RWPE2 (cell line): ENCODE measurements at regions not wholly inside any gene's neighbourhood (a gene's known extent, or its start where the extent isn't known, plus 50 kb on each side); places are given as distances from the start of the nearest gene placed in this dataset.
A peak's percentile ranks its signal among the peaks of the same experiment; 100 is the strongest.

Experiments
- ATAC-seq: fragments of 200-7000 bp; cut with Tn5 transposase; 3 replicates; pipeline ENCODE4 v1.9.1; 2021; ENCODE audit warnings: low read depth
- DNase-seq: peaks from one replicate; pipeline ENCODE4 v3.0.0-alpha.2; 2020; ENCODE audit warnings: low spot score
- H3K27ac ChIP-seq: fragments of 450-650 bp; 2 replicates; pipeline ENCODE4 v1.5.1; 2017; ENCODE audit warnings: mild to moderate bottlenecking; ENCODE audit not compliant: poor library complexity, severe bottlenecking
- H3K27me3 ChIP-seq: fragments of 250-450 bp; sonication (Bioruptor Pico); 2 replicates; pipeline ENCODE4 v1.5.1; 2021; ENCODE audit warnings: mild to moderate bottlenecking, moderate library complexity; ENCODE audit not compliant: insufficient read depth, poor library complexity, severe bottlenecking
- H3K36me3 ChIP-seq: fragments of 250-450 bp; sonication (Bioruptor Pico); 2 replicates; pipeline ENCODE4 v1.5.1; 2020; ENCODE audit warnings: low read depth, mild to moderate bottlenecking, moderate library complexity
- H3K4me1 ChIP-seq: fragments of 250-450 bp; sonication (Bioruptor Pico); 2 replicates; pipeline ENCODE4 v1.5.1; 2021; ENCODE audit warnings: mild to moderate bottlenecking, moderate library complexity; ENCODE audit not compliant: insufficient read depth, poor library complexity, severe bottlenecking
- H3K4me3 ChIP-seq: fragments of 250-450 bp; sonication (Bioruptor Pico); 2 replicates; pipeline ENCODE4 v1.5.1; 2021; ENCODE audit warnings: mild to moderate bottlenecking, moderate library complexity; ENCODE audit not compliant: severe bottlenecking
- H3K9me3 ChIP-seq: fragments of 250-450 bp; sonication (Bioruptor Pico); 2 replicates; pipeline ENCODE4 v1.5.1; 2021; ENCODE audit warnings: mild to moderate bottlenecking, moderate library complexity; ENCODE audit not compliant: severe bottlenecking
- CTCF ChIP-seq: fragments of 450-650 bp; IDR thresholded peaks from one replicate; pipeline ENCODE4 v1.5.1; 2017; ENCODE audit warnings: mild to moderate bottlenecking, moderate library complexity; ENCODE audit not compliant: poor library complexity, severe bottlenecking

GRCh38 chr11:110908401-110909105 lies 196.3 kb upstream of the ARHGAP20 start:
- DNase-seq (peak; percentile 63), ATAC-seq (peak; percentile 83)
- Histone ChIP-seq H3K4me1 (peaks cover 23% of the 10 kb centered on the region), H3K36me3 (no peaks in the 10 kb centered on the region), H3K27ac (peak overlapping the region; percentile 34), H3K4me3 (no peak overlapping the region), H3K9me3 (no peaks in the 10 kb centered on the region), H3K27me3 (no peaks in the 10 kb centered on the region)
- no peak for TF ChIP-seq CTCF

- Histone ChIP-seq H3K4me1 (peaks cover 23% of the 10 kb centered on the region), H3K9me3 (no peaks in the 10 kb centered on the region), H3K27ac (peak overlapping the region; percentile 34), H3K4me3 (no peak overlapping the region), H3K27me3 (no peaks in the 10 kb centered on the region), H3K36me3 (no peaks in the 10 kb centered on the region)
- ATAC-seq, result peak; percentile 84
- TF ChIP-seq CTCF, result no peak
- DNase-seq, result peak; percentile 74
Observed at GRCh38 chr11:110907629-110908028, 195.4 kb upstream of the ARHGAP20 start.

GRCh38 chr11:110903830-110904229 lies 191.6 kb upstream of the ARHGAP20 start:
- ATAC-seq, result no peak
- H3K36me3 ChIP-seq, result no peaks in the 10 kb centered on the region

GRCh38 chr11:110903378-110903777 lies 191.1 kb upstream of the ARHGAP20 start:
- TF ChIP-seq CTCF, result no peak
- DNase-seq (no peak), ATAC-seq (no peak)
- H3K36me3 ChIP-seq, result no peaks in the 10 kb centered on the region
- peaks cover 11% of the 10 kb centered on the region for H3K4me1 ChIP-seq
- no peak overlapping the region for H3K27ac ChIP-seq
- no peaks in the 10 kb centered on the region for H3K9me3 ChIP-seq
- no peak overlapping the region for H3K4me3 ChIP-seq
- no peaks in the 10 kb centered on the region for H3K27me3 ChIP-seq

More at GRCh38 chr11:110903830-110904229, 191.6 kb upstream of the ARHGAP20 start:
- no peak for DNase-seq
- no peaks in the 10 kb centered on the region for H3K27me3 ChIP-seq
- H3K9me3 ChIP-seq, result no peaks in the 10 kb centered on the region
- H3K4me3 ChIP-seq, result no peak overlapping the region
- H3K27ac ChIP-seq, result no peak overlapping the region
- peaks cover 14% of the 10 kb centered on the region for H3K4me1 ChIP-seq
- no peak for TF ChIP-seq CTCF

- no peak for TF ChIP-seq CTCF
- H3K4me1 ChIP-seq, result no peaks in the 10 kb centered on the region
- H3K27me3 ChIP-seq, result no peaks in the 10 kb centered on the region
- no peak overlapping the region for H3K4me3 ChIP-seq
- no peak for ATAC-seq
- H3K9me3 ChIP-seq, result no peaks in the 10 kb centered on the region
- H3K27ac ChIP-seq, result no peak overlapping the region
- DNase-seq, result no peak
- no peaks in the 10 kb centered on the region for H3K36me3 ChIP-seq
Observed at GRCh38 chr11:110901441-110901840, 189.2 kb upstream of the ARHGAP20 start.
